Vagina (tissue), 2 donors: ENCODE measurements at regions not wholly inside any gene's neighbourhood (a gene's known extent, or its start where the extent isn't known, plus 50 kb on each side); places are given as distances from the start of the nearest gene placed in this dataset.

Source experiments
- CTCF ChIP-seq, 3 experiments: fragments of 450-650 bp in 2 of 3; fragments of 200-600 bp in 1 of 3; sonication (generic) in 1 of 3; IDR thresholded peaks; one replicate each; pipeline ENCODE4 v1.5.1; 2017 to 2019; ENCODE audit warnings: antibody characterized with exemption in 3 of 3, mild to moderate bottlenecking in 2 of 3, moderate library complexity in 2 of 3
- POLR2AphosphoS5 ChIP-seq, 2 donors: sonication (generic); formaldehyde crosslinking; IDR thresholded peaks; one replicate each; pipeline ENCODE4 v1.9.0; 2017; ENCODE audit warnings: antibody characterized with exemption in 2 of 2, mild to moderate bottlenecking in 2 of 2, low read depth in 1 of 2; ENCODE audit not compliant: insufficient read depth in 1 of 2

DNA sequence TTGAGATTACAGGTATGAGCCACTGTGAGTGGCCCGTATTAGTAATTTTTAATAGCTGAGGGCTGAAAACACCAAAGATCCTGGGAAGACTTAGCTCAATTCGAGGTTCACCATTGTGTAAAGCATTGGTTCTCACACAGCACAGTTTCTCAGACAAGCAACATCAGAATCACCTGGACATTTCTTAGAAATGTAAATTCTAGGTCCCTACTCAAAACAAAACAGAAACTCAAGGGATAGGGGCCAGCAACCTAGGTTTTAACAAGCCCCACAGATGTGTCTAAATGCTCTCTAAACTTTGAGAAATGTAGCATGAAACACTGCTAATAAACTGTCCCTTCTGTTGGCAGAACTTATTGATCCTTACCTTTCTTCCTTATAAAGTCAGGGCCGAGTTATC lies 681.2 kb downstream of the RNF144A start:
- no peak for TF ChIP-seq POLR2AphosphoS5 (IDR thresholded peaks at IDR 0.05; ENCODE audit: insufficient read depth in 1 of 2, low read depth in 1 of 2)
- TF ChIP-seq CTCF (IDR thresholded peaks at IDR 0.05) = no peak
